ENCODE measurements at regions not wholly inside any gene's neighbourhood (a gene's known extent, or its start where the extent isn't known, plus 50 kb on each side); places are given as distances from the start of the nearest gene placed in this dataset.

- H3K27ac ChIP-seq (ENCODE audit: extremely low read depth, low read depth, low read length), result no peak overlapping the region
- no peak overlapping the region for H3K4me3 ChIP-seq
- ATAC-seq (no peak), FAIRE-seq (no peak), DNase-seq (ENCODE audit: extremely low read depth in 1 of 4, low spot score in 3 of 4) (no peak)
- ChIA-PET CTCF (ENCODE audit: low intra/inter-chr PET ratio) (no interaction called here), POLR2A (interaction anchor here (1.1 kb wide), 1 partner anchor 15 kb away, joined by 3 read pairs; no protein-coding TSS in a partner anchor)
- H4K20me1 ChIP-seq (replicated peaks; ENCODE audit: control insufficient read depth, insufficient read depth, low read length), result no peaks in the 10 kb centered on the region
- H3K79me2 ChIP-seq (ENCODE audit: control insufficient read depth, insufficient read depth, low read length), result no peaks in the 10 kb centered on the region
- H2AFZ ChIP-seq (ENCODE audit: low read depth, low read length), result no peak overlapping the region
- H3K36me3 ChIP-seq (ENCODE audit: control insufficient read depth, insufficient read depth, low read length), result no peaks in the 10 kb centered on the region
- TF ChIP-seq TEAD1 (CRISPR knock-in tag; IDR thresholded peaks at IDR 0.05), result no peak
- TF ChIP-seq NFE2L1 (tag; IDR thresholded peaks at IDR 0.05; ENCODE audit: borderline replicate concordance, low read depth), result no peak
- TF ChIP-seq, protein P1, sequence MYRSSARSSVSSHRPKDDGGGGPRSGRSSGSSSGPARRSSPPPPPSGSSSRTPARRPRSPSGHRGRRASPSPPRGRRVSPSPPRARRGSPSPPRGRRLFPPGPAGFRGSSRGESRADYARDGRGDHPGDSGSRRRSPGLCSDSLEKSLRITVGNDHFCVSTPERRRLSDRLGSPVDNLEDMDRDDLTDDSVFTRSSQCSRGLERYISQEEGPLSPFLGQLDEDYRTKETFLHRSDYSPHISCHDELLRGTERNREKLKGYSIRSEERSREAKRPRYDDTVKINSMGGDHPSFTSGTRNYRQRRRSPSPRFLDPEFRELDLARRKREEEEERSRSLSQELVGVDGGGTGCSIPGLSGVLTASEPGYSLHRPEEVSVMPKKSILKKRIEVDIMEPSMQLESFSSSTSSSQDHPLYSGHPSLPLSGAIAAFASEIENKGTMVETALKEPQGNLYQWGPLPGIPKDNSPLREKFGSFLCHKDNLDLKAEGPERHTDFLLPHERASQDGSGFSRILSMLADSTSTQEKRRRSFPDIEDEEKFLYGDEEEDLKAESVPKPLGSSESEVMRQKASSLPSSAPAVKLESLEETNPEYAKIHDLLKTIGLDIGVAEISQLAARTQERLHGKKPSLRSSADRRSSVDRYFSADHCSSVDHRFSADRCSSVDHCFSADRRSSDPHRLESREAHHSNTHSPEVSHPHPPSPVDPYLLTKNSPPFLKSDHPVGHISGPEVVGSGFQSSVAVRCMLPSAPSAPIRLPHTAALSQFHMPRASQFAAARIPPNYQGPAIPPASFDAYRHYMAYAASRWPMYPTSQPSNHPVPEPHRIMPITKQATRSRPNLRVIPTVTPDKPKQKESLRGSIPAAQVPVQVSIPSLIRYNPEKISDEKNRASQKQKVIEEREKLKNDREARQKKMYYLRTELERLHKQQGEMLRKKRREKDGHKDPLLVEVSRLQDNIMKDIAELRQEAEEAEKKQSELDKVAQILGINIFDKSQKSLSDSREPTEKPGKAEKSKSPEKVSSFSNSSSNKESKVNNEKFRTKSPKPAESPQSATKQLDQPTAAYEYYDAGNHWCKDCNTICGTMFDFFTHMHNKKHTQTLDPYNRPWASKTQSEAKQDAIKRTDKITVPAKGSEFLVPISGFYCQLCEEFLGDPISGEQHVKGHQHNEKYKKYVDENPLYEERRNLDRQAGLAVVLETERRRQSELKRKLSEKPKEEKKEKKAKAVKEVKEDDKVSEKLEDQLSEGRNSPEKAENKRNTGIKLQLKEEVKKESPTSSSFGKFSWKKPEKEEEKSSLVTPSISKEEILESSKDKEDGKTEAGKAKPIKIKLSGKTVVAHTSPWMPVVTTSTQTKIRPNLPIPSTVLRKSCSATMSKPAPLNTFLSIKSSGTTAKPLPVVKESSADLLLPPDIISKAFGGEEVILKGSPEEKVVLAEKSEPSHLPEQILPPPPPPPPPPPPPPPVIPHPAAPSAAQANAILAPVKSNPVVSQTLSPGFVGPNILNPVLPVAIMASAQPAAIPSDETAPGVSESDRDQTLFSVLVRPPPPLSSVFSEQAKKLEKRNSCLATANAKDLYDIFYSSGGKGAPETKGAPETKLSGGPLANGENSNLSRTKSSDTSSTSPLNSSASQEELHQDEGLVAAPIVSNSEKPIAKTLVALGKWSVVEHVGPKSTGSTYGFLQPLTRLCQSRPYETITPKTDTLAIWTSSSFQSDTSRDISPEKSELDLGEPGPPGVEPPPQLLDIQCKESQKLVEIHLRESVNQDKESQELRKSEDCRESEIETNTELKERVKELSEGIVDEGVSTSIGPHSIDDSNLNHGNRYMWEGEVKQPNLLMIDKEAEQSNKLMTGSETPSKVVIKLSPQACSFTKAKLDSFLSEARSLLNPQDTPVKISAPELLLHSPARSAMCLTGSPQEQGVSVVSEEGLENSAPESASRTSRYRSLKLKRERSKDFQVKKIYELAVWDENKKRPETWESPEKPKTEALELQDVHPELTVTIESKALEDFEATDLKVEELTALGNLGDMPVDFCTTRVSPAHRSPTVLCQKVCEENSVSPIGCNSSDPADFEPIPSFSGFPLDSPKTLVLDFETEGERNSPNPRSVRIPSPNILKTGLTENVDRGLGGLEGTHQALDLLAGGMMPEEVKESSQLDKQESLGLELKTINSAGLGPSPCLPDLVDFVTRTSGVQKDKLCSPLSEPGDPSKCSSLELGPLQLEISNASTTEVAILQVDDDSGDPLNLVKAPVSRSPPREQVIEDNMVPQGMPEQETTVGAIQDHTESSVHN (IDR thresholded peaks at IDR 0.05; ENCODE audit: borderline replicate concordance in 1 of 2, low read depth in 1 of 2), result no peak
- no peak for TF ChIP-seq SMAD1 (IDR thresholded peaks at IDR 0.05; ENCODE audit: low read depth, low read length, partially characterized antibody)
- H3K9me1 ChIP-seq (ENCODE audit: control insufficient read depth, insufficient read depth, low read length), result no peaks in the 10 kb centered on the region
- no peak overlapping the region for H3K4me2 ChIP-seq (ENCODE audit: insufficient read depth, low read length)
- no peaks in the 10 kb centered on the region for H3K27me3 ChIP-seq (ENCODE audit: control insufficient read depth in 2 of 2, insufficient read depth in 2 of 2, low read length in 2 of 2)
- H3K4me1 ChIP-seq (replicated peaks in 1 of 2; ENCODE audit: control insufficient read depth in 2 of 2, insufficient read depth in 2 of 2, low read length in 2 of 2), result 0 out of 5 replicates have a peak, but pooled peaks cover 0 to 2% of the 10 kb centered on the region in 2 experiments
- no peaks in the 10 kb centered on the region for H3K9me3 ChIP-seq (replicated peaks; ENCODE audit: control insufficient read depth, insufficient read depth, low read depth, low read length)
- no peak overlapping the region for H3K9ac ChIP-seq (ENCODE audit: insufficient read depth in 1 of 2, low read depth in 2 of 2, low read length in 2 of 2)
- BruUV-seq (replicated peaks), result no TSS peak
- intact Hi-C loops (cut with micrococcal nuclease) (loop anchor here (10.0 kb wide), 1 partner anchor 90 kb away; no protein-coding TSS in a partner anchor), in situ Hi-C loops (cut with MboI) (no loop called here)
Measured at GRCh38 chr18:54774423-54774822, 53.9 kb upstream of the RAB27B start.
